SU-DHL-6 (cell line): ENCODE measurements at regions not wholly inside any gene's neighbourhood (a gene's known extent, or its start where the extent isn't known, plus 50 kb on each side); places are given as distances from the start of the nearest gene placed in this dataset.

Experiments
- CTCF ChIP-seq: fragments of 200-600 bp; sonication (generic); IDR thresholded peaks from one replicate; pipeline ENCODE4 v1.5.1; 2017; ENCODE audit warnings: antibody characterized with exemption, mild to moderate bottlenecking, low read length, moderate library complexity; ENCODE audit not compliant: insufficient read depth, poor library complexity, severe bottlenecking
- EZH2phosphoT487 ChIP-seq: fragments of 200-600 bp; sonication (generic), shearing (Covaris generic); conservative IDR thresholded peaks from 2 replicates; pipeline ENCODE4 v1.6.1; 2018; ENCODE audit warnings: mild to moderate bottlenecking, antibody characterized with exemption, low read length, moderate library complexity, mixed read lengths

GRCh38 chr5:16326137-16326536 lies 139.5 kb downstream of the ZNF622 start:
- TF ChIP-seq CTCF = no peak
- TF ChIP-seq EZH2phosphoT487 = no peak
